Caco-2 (cell line): ENCODE measurements at regions not wholly inside any gene's neighbourhood (a gene's known extent, or its start where the extent isn't known, plus 50 kb on each side); places are given as distances from the start of the nearest gene placed in this dataset.

Experiments used
- BruUV-seq: library from RNA; stranded (reverse); fragments of 400-500 nt; replicated peaks from 2 replicates; lab custom pipeline; 2021; lab: Mats Ljungman, UMichigan
- CTCF ChIA-PET: fragments of 300-600 bp; sonication (Branson Sonifier 250); formaldehyde crosslinking; loops from one replicate; lab custom pipeline; 2022; ENCODE audit warnings: antibody characterized with exemption; lab: Charles Lee
- POLR2A ChIA-PET: fragments of 300-600 bp; sonication (Branson Sonifier 250); formaldehyde crosslinking; loops from one replicate; lab custom pipeline; 2022; ENCODE audit warnings: antibody characterized with exemption; lab: Charles Lee
- DNase-seq, 2 experiments: peaks; one replicate each; pipeline versions ENCODE4 v3.0.0 to v3.0.0-alpha.2; 2020 to 2022
- H3K27me3 ChIP-seq: replicated peaks from 2 replicates; pipeline ENCODE4 v1.6.0; 2011; ENCODE audit warnings: low read length; ENCODE audit not compliant: control insufficient read depth, insufficient read depth
- H3K36me3 ChIP-seq: 2 replicates; pipeline ENCODE4 v1.5.1; 2011; ENCODE audit warnings: low read length; ENCODE audit not compliant: control insufficient read depth, insufficient read depth
- H3K4me1 ChIP-seq: fragments of 250-450 bp; sonication (Bioruptor Pico); 2 replicates; pipeline ENCODE4 v1.5.1; 2020; ENCODE audit warnings: mild to moderate bottlenecking
- H3K4me3 ChIP-seq: 2 replicates; pipeline ENCODE4 v1.5.1; 2011; ENCODE audit warnings: low read depth, mild to moderate bottlenecking, control low read depth, low read length
- H3K9me3 ChIP-seq: fragments of 250-450 bp; sonication (Bioruptor Pico); 2 replicates; pipeline ENCODE4 v1.5.1; 2020; ENCODE audit warnings: mild to moderate bottlenecking, moderate library complexity
- H3K27ac Mint-ChIP-seq: one replicate; pipeline ENCODE4 v1.8.0; 2022; ENCODE audit warnings: mixed read lengths; ENCODE audit not compliant: unreplicated experiment
- H3K27me3 Mint-ChIP-seq: one replicate; pipeline ENCODE4 v1.8.0; 2022; ENCODE audit warnings: mixed read lengths; ENCODE audit not compliant: insufficient read depth, unreplicated experiment
- H3K36me3 Mint-ChIP-seq: one replicate; pipeline ENCODE4 v1.8.0; 2022; ENCODE audit warnings: mild to moderate bottlenecking, mixed read lengths; ENCODE audit not compliant: insufficient read depth, unreplicated experiment
- H3K4me1 Mint-ChIP-seq: one replicate; pipeline ENCODE4 v1.8.0; 2022; ENCODE audit warnings: low read depth, mixed read lengths; ENCODE audit not compliant: unreplicated experiment
- H3K4me3 Mint-ChIP-seq: one replicate; pipeline ENCODE4 v1.8.0; 2022; ENCODE audit warnings: mild to moderate bottlenecking, moderate library complexity, mixed read lengths; ENCODE audit not compliant: unreplicated experiment
- H3K9me3 Mint-ChIP-seq: one replicate; pipeline ENCODE4 v1.8.0; 2022; ENCODE audit warnings: mixed read lengths; ENCODE audit not compliant: unreplicated experiment
- CTCF ChIP-seq, 2 experiments: fragments of 200-600 bp in 1 of 2; IDR thresholded peaks; 1 replicate in 1 of 2; 2 replicates in 1 of 2; pipeline versions ENCODE4 v1.5.1 to v1.8.0; 2011 to 2022; ENCODE audit warnings: antibody characterized with exemption in 1 of 2, control low read depth in 1 of 2, inconsistent platforms in 1 of 2, low read depth in 1 of 2, low read length in 1 of 2, mild to moderate bottlenecking in 1 of 2, moderate library complexity in 1 of 2; ENCODE audit not compliant: insufficient read depth in 1 of 2, severe bottlenecking in 1 of 2, unreplicated experiment in 1 of 2
- intact Hi-C: fragments of 100-400 bp; cut with micrococcal nuclease; formaldehyde crosslinking; loops from one replicate; pipeline ENCODE4 v1.10.0; 2022; ENCODE audit not compliant: unreplicated experiment

GRCh38 chr13:89684896-89685295, 1662.6 kb upstream of the MIR17HG start:
- no peaks in the 10 kb centered on the region for H3K4me1 ChIP-seq
- BruUV-seq: no TSS peak
- DNase-seq: no peak
- TF ChIP-seq CTCF (IDR thresholded peaks at IDR 0.05; ENCODE audit: insufficient read depth in 1 of 2, low read depth in 1 of 2, low read length in 1 of 2, severe bottlenecking in 1 of 2, unreplicated experiment in 1 of 2): no peak
- no peaks in the 10 kb centered on the region for H3K27me3 Mint-ChIP-seq
- no peaks in the 10 kb centered on the region for H3K27me3 ChIP-seq
- no peaks in the 10 kb centered on the region for H3K4me1 Mint-ChIP-seq
- H3K36me3 ChIP-seq: no peaks in the 10 kb centered on the region
- ChIA-PET POLR2A (no interaction called here), CTCF (no interaction called here)
- intact Hi-C loops: no loop called here
- no peaks in the 10 kb centered on the region for H3K36me3 Mint-ChIP-seq
- H3K9me3 ChIP-seq: no peaks in the 10 kb centered on the region
- no peak overlapping the region for H3K4me3 ChIP-seq
- H3K9me3 Mint-ChIP-seq: no peaks in the 10 kb centered on the region
- H3K27ac Mint-ChIP-seq: no peak overlapping the region
- H3K4me3 Mint-ChIP-seq: no peak overlapping the region

GRCh38 chr13:89686171-89686570, 1661.3 kb upstream of the MIR17HG start:
- Mint-ChIP-seq H3K9me3 (no peaks in the 10 kb centered on the region), H3K27me3 (no peaks in the 10 kb centered on the region), H3K4me3 (no peak overlapping the region), H3K36me3 (no peaks in the 10 kb centered on the region), H3K27ac (no peak overlapping the region), H3K4me1 (no peaks in the 10 kb centered on the region)
- Histone ChIP-seq H3K4me1 (no peaks in the 10 kb centered on the region), H3K9me3 (no peaks in the 10 kb centered on the region), H3K36me3 (no peaks in the 10 kb centered on the region), H3K27me3 (no peaks in the 10 kb centered on the region), H3K4me3 (no peak overlapping the region)
- intact Hi-C loops: no loop called here
- no peak for DNase-seq
- CTCF ChIA-PET: no interaction called here
- BruUV-seq: no TSS peak
- TF ChIP-seq CTCF (IDR thresholded peaks at IDR 0.05; ENCODE audit: insufficient read depth in 1 of 2, low read depth in 1 of 2, low read length in 1 of 2, severe bottlenecking in 1 of 2, unreplicated experiment in 1 of 2): no peak
- POLR2A ChIA-PET: no interaction called here

- Histone ChIP-seq H3K4me1 (no peaks in the 10 kb centered on the region), H3K4me3 (no peak overlapping the region), H3K36me3 (no peaks in the 10 kb centered on the region), H3K9me3 (no peaks in the 10 kb centered on the region), H3K27me3 (no peaks in the 10 kb centered on the region)
- POLR2A ChIA-PET: no interaction called here
- no TSS peak for BruUV-seq
- CTCF ChIA-PET: no interaction called here
- Mint-ChIP-seq H3K36me3 (no peaks in the 10 kb centered on the region), H3K27ac (no peak overlapping the region), H3K9me3 (no peaks in the 10 kb centered on the region), H3K4me1 (no peaks in the 10 kb centered on the region), H3K4me3 (no peak overlapping the region), H3K27me3 (no peaks in the 10 kb centered on the region)
- no peak for DNase-seq
- TF ChIP-seq CTCF (IDR thresholded peaks at IDR 0.05; ENCODE audit: insufficient read depth in 1 of 2, low read depth in 1 of 2, low read length in 1 of 2, severe bottlenecking in 1 of 2, unreplicated experiment in 1 of 2): no peak
- intact Hi-C loops: no loop called here
Measured at GRCh38 chr13:89687066-89687465, 1660.4 kb upstream of the MIR17HG start.
